SK-N-SH (cell line): ENCODE measurements at regions not wholly inside any gene's neighbourhood (a gene's known extent, or its start where the extent isn't known, plus 50 kb on each side); places are given as distances from the start of the nearest gene placed in this dataset.

Experiments
- CTCF ChIA-PET: fragments of 300-600, 350-600 bp; formaldehyde crosslinking; extraction: SDS; loops from one replicate; lab custom pipeline; 2021; lab: Yijun Ruan, JAX
- POLR2A ChIA-PET: fragments of 350-600 bp; sonication (Branson Sonifier 250); formaldehyde crosslinking; extraction: SDS; loops from one replicate; lab custom pipeline; 2020; ENCODE audit warnings: antibody characterized with exemption, inconsistent platforms; lab: Yijun Ruan, JAX
- DNase-seq: peaks from one replicate; pipeline ENCODE4 v3.0.0; 2012
- H2AFZ ChIP-seq: fragments of 200-600 bp; sonication (generic); 2 replicates; pipeline ENCODE4 v1.8.1; 2016; ENCODE audit warnings: antibody characterized with exemption, mild to moderate bottlenecking, low read depth
- H3F3A ChIP-seq: fragments of 200-600 bp; sonication (generic); replicated peaks from 2 replicates; pipeline ENCODE3; 2016; ENCODE audit warnings: antibody characterized with exemption, mild to moderate bottlenecking; ENCODE audit not compliant: insufficient read depth
- H3K27ac ChIP-seq, 2 experiments: fragments of 200-500 bp in 1 of 2; fragments of 200-600 bp in 1 of 2; sonication (Bioruptor generic) in 1 of 2; sonication (generic), shearing (Covaris generic) in 1 of 2; 2 replicates each; pipeline versions ENCODE4 v1.5.1 to v1.6.1; 2014 to 2016; ENCODE audit warnings: low read depth in 2 of 2, inconsistent platforms in 1 of 2, low read length in 1 of 2, mild to moderate bottlenecking in 1 of 2, mixed read lengths in 1 of 2
- H3K27me3 ChIP-seq: fragments of 200-600 bp; sonication (generic), shearing (Covaris generic); 2 replicates; pipeline ENCODE4 v1.6.1; 2016; ENCODE audit warnings: mixed run types; ENCODE audit not compliant: insufficient read depth
- H3K36me3 ChIP-seq, 2 experiments: fragments of 200-500 bp in 1 of 2; fragments of 200-600 bp in 1 of 2; sonication (Bioruptor generic) in 1 of 2; sonication (generic) in 1 of 2; replicated peaks in 1 of 2; 2 replicates each; pipeline versions ENCODE3 to v1.5.1; 2014 to 2016; ENCODE audit warnings: low read length in 1 of 2, mild to moderate bottlenecking in 1 of 2; ENCODE audit not compliant: insufficient read depth in 2 of 2, control insufficient read depth in 1 of 2
- H3K4me1 ChIP-seq, 2 experiments: fragments of 200-500 bp in 1 of 2; fragments of 200-600 bp in 1 of 2; sonication (Bioruptor generic) in 1 of 2; sonication (generic), shearing (Covaris generic) in 1 of 2; 2 replicates each; pipeline versions ENCODE4 v1.5.1 to v1.6.1; 2014 to 2016; ENCODE audit warnings: low read depth in 1 of 2, low read length in 1 of 2, mixed run types in 1 of 2; ENCODE audit not compliant: insufficient read depth in 2 of 2, control insufficient read depth in 1 of 2
- H3K4me2 ChIP-seq: fragments of 200-600 bp; sonication (generic), shearing (Covaris generic); 2 replicates; pipeline ENCODE4 v1.6.1; 2017; ENCODE audit warnings: mixed run types
- H3K4me3 ChIP-seq, 2 experiments: fragments of 200-500 bp in 1 of 2; fragments of 200-600 bp in 1 of 2; sonication (Bioruptor generic) in 1 of 2; sonication (generic), shearing (Covaris generic) in 1 of 2; 2 replicates each; pipeline versions ENCODE4 v1.5.1 to v1.8.1; 2014 to 2016; ENCODE audit warnings: low read depth in 2 of 2, inconsistent platforms in 1 of 2, low read length in 1 of 2, mild to moderate bottlenecking in 1 of 2, mixed read lengths in 1 of 2, moderate library complexity in 1 of 2
- H3K79me2 ChIP-seq: fragments of 200-600 bp; sonication (generic); 2 replicates; pipeline ENCODE4 v1.8.1; 2017; ENCODE audit warnings: mild to moderate bottlenecking; ENCODE audit not compliant: insufficient read depth
- H3K9ac ChIP-seq: fragments of 200-600 bp; sonication (generic); 2 replicates; pipeline ENCODE4 v1.6.1; 2017; ENCODE audit warnings: mixed run types
- H3K9me2 ChIP-seq: fragments of 200-600 bp; sonication (generic); 2 replicates; pipeline ENCODE4 v1.6.1; 2017; ENCODE audit warnings: mixed run types
- H3K9me3 ChIP-seq: fragments of 200-600 bp; sonication (generic); 2 replicates; pipeline ENCODE4 v1.6.1; 2017; ENCODE audit warnings: mixed run types, mild to moderate bottlenecking, moderate library complexity
- H4K20me1 ChIP-seq: fragments of 200-600 bp; sonication (generic); 2 replicates; pipeline ENCODE4 v1.6.1; 2017; ENCODE audit warnings: mild to moderate bottlenecking, mixed run types; ENCODE audit not compliant: insufficient read depth
- ELF1 ChIP-seq: IDR thresholded peaks from 2 replicates; pipeline ENCODE4 v1.4.0; 2012
- FOSL2 ChIP-seq: IDR thresholded peaks from 2 replicates; pipeline ENCODE4 v1.4.0; 2012; ENCODE audit warnings: low read depth, mild to moderate bottlenecking, moderate library complexity, borderline replicate concordance
- FOXJ3 ChIP-seq: sonication (generic); formaldehyde crosslinking; IDR thresholded peaks from 2 replicates; pipeline ENCODE4 v1.5.1; 2020; ENCODE audit warnings: mild to moderate bottlenecking, missing genetic modification reagents
- FOXM1 ChIP-seq: IDR thresholded peaks from 2 replicates; pipeline ENCODE4 v1.4.0; 2012; ENCODE audit warnings: low read depth, mild to moderate bottlenecking
- JUND ChIP-seq: IDR thresholded peaks from 2 replicates; pipeline ENCODE4 v1.4.0; 2012
- MEF2A ChIP-seq: IDR thresholded peaks from 2 replicates; pipeline ENCODE4 v1.4.0; 2012; ENCODE audit warnings: low read depth, borderline replicate concordance
- MXI1 ChIP-seq: IDR thresholded peaks from 2 replicates; pipeline ENCODE4 v1.6.1; 2012; ENCODE audit warnings: mild to moderate bottlenecking, low read depth, low read length, improper control_type of control experiment
- NFIC ChIP-seq: IDR thresholded peaks from 2 replicates; pipeline ENCODE4 v1.4.0; 2012; ENCODE audit warnings: borderline replicate concordance
- NRF1 ChIP-seq: IDR thresholded peaks from 2 replicates; pipeline ENCODE4 v1.6.1; 2012; ENCODE audit warnings: low read depth, mild to moderate bottlenecking, low read length
- PBX3 ChIP-seq: IDR thresholded peaks from 2 replicates; pipeline ENCODE4; 2012
- RAD21 ChIP-seq: IDR thresholded peaks from 2 replicates; pipeline ENCODE4 v1.6.1; 2012; ENCODE audit warnings: mild to moderate bottlenecking, low read length
- RCOR1 ChIP-seq: fragments of 150-350 bp; IDR thresholded peaks from 2 replicates; pipeline ENCODE4 v1.6.1; 2017; ENCODE audit warnings: antibody characterized with exemption, low read length
- RXRA ChIP-seq: IDR thresholded peaks from 2 replicates; pipeline ENCODE4 v1.4.0; 2012; ENCODE audit warnings: low read depth, mild to moderate bottlenecking, borderline replicate concordance
- SIN3A ChIP-seq: IDR thresholded peaks from 2 replicates; pipeline ENCODE4 v1.6.1; 2012; ENCODE audit warnings: low read depth, mild to moderate bottlenecking, low read length, moderate library complexity, borderline replicate concordance
- TCF12 ChIP-seq: IDR thresholded peaks from 2 replicates; pipeline ENCODE4 v1.4.0; 2012
- WGBS: methylation state at CpG from one replicate; pipeline ENCODE4 v1.1.6; 2017; ENCODE audit warnings: low lambda C conversion rate; 5-methylcytosine and 5-hydroxymethylcytosine counted together

- WGBS = 50% methylated on average over 7 of the region's 7 CpGs
- CTCF ChIA-PET = no interaction called here
- H3K4me1 ChIP-seq = no peaks in the 10 kb centered on the region; a peak in 1 of 4 replicates
Observed at GRCh38 chr3:31295150-31295765, 237.5 kb upstream of the STT3B start.

GRCh38 chr3:31297726-31298298 is 234.9 kb upstream of the STT3B start:
- no peak overlapping the region for H3K27ac ChIP-seq
- no peaks in the 10 kb centered on the region for H3K79me2 ChIP-seq
- H3F3A ChIP-seq = no peaks in the 10 kb centered on the region
- H3K36me3 ChIP-seq = no peaks in the 10 kb centered on the region
- H4K20me1 ChIP-seq = no peaks in the 10 kb centered on the region
- H3K9ac ChIP-seq = no peak overlapping the region
- DNase-seq = no peak
- WGBS = 25% methylated on average over 3 of the region's 3 CpGs
- TF ChIP-seq SIN3A (no peak), FOXJ3 (CRISPR knock-in tag) (no peak), NFIC (no peak), RCOR1 (no peak), TCF12 (no peak), NRF1 (no peak), FOSL2 (no peak), MEF2A (no peak), ELF1 (no peak), PBX3 (no peak), RAD21 (no peak), RXRA (no peak), FOXM1 (no peak)
- no peaks in the 10 kb centered on the region for H3K9me2 ChIP-seq
- H3K4me1 ChIP-seq = peaks cover 0 to 4% of the 10 kb centered on the region in 2 experiments; a peak in 1 of 4 replicates
- CTCF ChIA-PET = interaction anchor here (1.2 kb wide), 1 partner anchor 12 kb away, joined by 3 read pairs; no protein-coding TSS in a partner anchor
- no peak overlapping the region for H3K4me3 ChIP-seq
- H3K27me3 ChIP-seq = no peaks in the 10 kb centered on the region
- no peak overlapping the region for H2AFZ ChIP-seq
- no peak overlapping the region for H3K4me2 ChIP-seq
- POLR2A ChIA-PET = no interaction called here
- H3K9me3 ChIP-seq = no peaks in the 10 kb centered on the region

More at GRCh38 chr3:31295150-31295765, 237.5 kb upstream of the STT3B start:
- H2AFZ ChIP-seq = no peak overlapping the region
- H3K27ac ChIP-seq = no peak overlapping the region
- POLR2A ChIA-PET = no interaction called here
- no peak for TF ChIP-seq JUND
- no peak for TF ChIP-seq MXI1
- DNase-seq = no peak
- no peaks in the 10 kb centered on the region for H3K9me2 ChIP-seq
- H3K4me3 ChIP-seq = no peak overlapping the region
- H3K4me2 ChIP-seq = no peak overlapping the region
- no peaks in the 10 kb centered on the region for H3F3A ChIP-seq
- H3K79me2 ChIP-seq = no peaks in the 10 kb centered on the region
- no peaks in the 10 kb centered on the region for H4K20me1 ChIP-seq
- H3K9me3 ChIP-seq = no peaks in the 10 kb centered on the region
- no peaks in the 10 kb centered on the region for H3K27me3 ChIP-seq
- no peaks in the 10 kb centered on the region for H3K36me3 ChIP-seq
- no peak overlapping the region for H3K9ac ChIP-seq
